SH-SY5Y (cell line): ENCODE measurements at regions not wholly inside any gene's neighbourhood (a gene's known extent, or its start where the extent isn't known, plus 50 kb on each side); places are given as distances from the start of the nearest gene placed in this dataset.

ENCODE experiments used
- GATA2 ChIP-seq: IDR thresholded peaks from 2 replicates; pipeline ENCODE4 v1.6.1; 2011; ENCODE audit warnings: mild to moderate bottlenecking, low read depth, low read length
- GATA3 ChIP-seq: IDR thresholded peaks from 2 replicates; pipeline ENCODE4 v1.6.1; 2011; ENCODE audit warnings: low read depth, mild to moderate bottlenecking, low read length, moderate library complexity

GRCh38 chr17:77887110-77887463 lies 71.4 kb upstream of the TNRC6C start:
- TF ChIP-seq GATA2 (no peak), GATA3 (no peak)

GRCh38 chr17:77887464-77888241 lies 70.8 kb upstream of the TNRC6C start:
- TF ChIP-seq GATA2 (no peak), GATA3 (no peak)

- TF ChIP-seq GATA2 (no peak), GATA3 (no peak)
Observed at GRCh38 chr17:77888242-77889134, 70.0 kb upstream of the TNRC6C start.

- TF ChIP-seq GATA2 (no peak), GATA3 (no peak)
Observed at GRCh38 chr17:77889135-77889505, 69.4 kb upstream of the TNRC6C start.

GRCh38 chr17:77889866-77890760 lies 68.4 kb upstream of the TNRC6C start:
- TF ChIP-seq GATA3 = no peak
- no peak for TF ChIP-seq GATA2

- TF ChIP-seq GATA2 (no peak), GATA3 (no peak)
Observed at GRCh38 chr17:77890771-77891170, 67.7 kb upstream of the TNRC6C start.

GRCh38 chr17:77891602-77892001 lies 66.9 kb upstream of the TNRC6C start:
- TF ChIP-seq GATA2 (no peak), GATA3 (no peak)

- TF ChIP-seq GATA3 (no peak), GATA2 (no peak)
Observed at GRCh38 chr17:77892031-77892430, 66.5 kb upstream of the TNRC6C start.

GRCh38 chr17:77892469-77893143 lies 65.9 kb upstream of the TNRC6C start:
- TF ChIP-seq GATA2 (no peak), GATA3 (no peak)

- no peak for TF ChIP-seq GATA2
- TF ChIP-seq GATA3 = no peak
Observed at GRCh38 chr17:77893144-77894044, 65.1 kb upstream of the TNRC6C start.

- TF ChIP-seq GATA3 = no peak
- no peak for TF ChIP-seq GATA2
Observed at GRCh38 chr17:77894126-77894956, 64.2 kb upstream of the TNRC6C start.
